ENCODE measurements at regions not wholly inside any gene's neighbourhood (a gene's known extent, or its start where the extent isn't known, plus 50 kb on each side); places are given as distances from the start of the nearest gene placed in this dataset.
A peak's percentile ranks its signal among the peaks of the same experiment; 100 is the strongest.

DNA sequence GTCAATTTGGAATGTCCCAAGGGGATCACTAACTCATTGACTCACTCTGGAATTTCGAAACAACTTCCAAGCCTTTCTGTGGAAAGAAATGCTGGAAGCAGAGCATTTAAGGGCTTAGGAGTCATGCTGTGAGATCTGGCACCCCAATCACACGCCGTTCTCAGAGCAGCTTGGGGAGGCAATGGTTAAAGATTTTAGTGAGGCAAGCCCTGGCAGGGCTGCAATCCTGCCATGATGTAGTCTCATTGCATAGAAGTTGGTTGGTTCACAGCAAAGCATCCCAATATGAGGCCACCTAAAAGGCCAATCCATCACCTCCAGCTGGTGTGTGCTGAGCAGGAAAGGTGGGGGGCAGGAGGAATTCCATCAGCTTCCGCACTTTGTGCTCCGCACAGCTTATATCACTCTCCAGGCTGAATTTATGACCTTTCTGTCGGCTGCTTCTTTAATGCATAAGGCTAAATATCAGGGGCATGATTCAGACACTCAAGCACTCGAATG, 1043.9 kb upstream of the POU3F3 start:
- Histone ChIP-seq H2BK12ac (ENCODE audit: low read depth, low read length) (no peak overlapping the region), H2BK5ac (ENCODE audit: low read depth, low read length) (peak overlapping the region; percentile 13; the same call in 1 of the 2 replicates), H2AFZ (ENCODE audit: low read length) (no peak overlapping the region), H3K9ac (replicated peaks in 1 of 4; ENCODE audit: extremely low read depth in 1 of 4, low read depth in 3 of 4, low read length in 3 of 4) (no peak overlapping the region), H3K14ac (ENCODE audit: insufficient read length) (no peak overlapping the region), H3K27ac (ENCODE audit: low read depth, low read length) (no peak overlapping the region), H3K18ac (ENCODE audit: extremely low read depth, low read length) (no peak overlapping the region), H3K4me1 (replicated peaks in 1 of 4; ENCODE audit: control insufficient read depth in 3 of 4, insufficient read depth in 4 of 4, low read length in 3 of 4) (peaks cover 1 to 8% (median 5%) of the 10 kb centered on the region in 4 experiments; a peak in 3 of 7 replicates), H2BK15ac (ENCODE audit: low read length) (no peak overlapping the region), H4K20me1 (replicated peaks in 1 of 2; ENCODE audit: control insufficient read depth in 1 of 2, insufficient read depth in 2 of 2, low read length in 2 of 2) (no peaks in the 10 kb centered on the region), H3K23me2 (ENCODE audit: low read depth, low read length) (no peaks in the 10 kb centered on the region), H3K4me2 (ENCODE audit: insufficient read depth in 1 of 2, low read depth in 2 of 2, low read length in 2 of 2) (peak overlapping the region in 1 of 2 experiments; percentile 27; a peak in 1 of 4 replicates), H3K4ac (replicated peaks; ENCODE audit: insufficient read length, low read depth, low read length) (no peak overlapping the region), H4K8ac (ENCODE audit: extremely low read depth, insufficient read depth, low read length) (no peak overlapping the region), H2BK20ac (ENCODE audit: low read length) (no peak overlapping the region), H4K91ac (replicated peaks; ENCODE audit: insufficient read length, low read length) (no peak overlapping the region), H3K4me3 (ENCODE audit: extremely low read depth in 1 of 4, insufficient read depth in 2 of 4, low read depth in 3 of 4, low read length in 4 of 4) (no peak overlapping the region; a peak in 1 of 8 replicates), H4K5ac (ENCODE audit: insufficient read length, low read depth, low read length) (no peak overlapping the region), H3K79me2 (ENCODE audit: control insufficient read depth in 1 of 2, insufficient read depth in 2 of 2, low read length in 2 of 2) (no peaks in the 10 kb centered on the region), H3K36me3 (ENCODE audit: control insufficient read depth in 2 of 4, insufficient read depth in 4 of 4, low read length in 3 of 4) (no peaks in the 10 kb centered on the region), H3K27me3 (replicated peaks in 1 of 4; ENCODE audit: control insufficient read depth in 3 of 4, extremely low read depth in 1 of 4, insufficient read depth in 3 of 4, low read length in 3 of 4) (no peaks in the 10 kb centered on the region), H2AK5ac (ENCODE audit: low read depth, low read length) (no peak overlapping the region), H2BK120ac (replicated peaks; ENCODE audit: low read depth, low read length) (no peak overlapping the region), H3K23ac (ENCODE audit: insufficient read length) (no peak overlapping the region), H3K9me3 (ENCODE audit: insufficient read depth in 2 of 2, low read depth in 1 of 2, low read length in 1 of 2) (no peaks in the 10 kb centered on the region), H3K79me1 (ENCODE audit: low read depth, low read length) (no peaks in the 10 kb centered on the region), H3K56ac (replicated peaks; ENCODE audit: insufficient read length, low read depth, low read length) (no peak overlapping the region)
- 76% methylated on average over 7 of the region's 7 CpGs; no CpG with 5 or more reads in 1 of the 2 experiments for WGBS, 2 experiments (ENCODE audit: extremely low coverage in 1 of 2, insufficient coverage in 1 of 2, insufficient read length in 1 of 2, insufficient replicate concordance in 2 of 2, low coverage in 1 of 2, low lambda C conversion rate in 2 of 2, missing lambda C conversion rate in 1 of 2)
- POLR2A ChIA-PET (ENCODE audit: partially characterized antibody) = no interaction called here
- DNase-seq (ENCODE audit: low read depth in 1 of 2, low spot score in 2 of 2) (no peak), FAIRE-seq (no peak)
- TF ChIP-seq CTBP2 (IDR thresholded peaks at IDR 0.05; ENCODE audit: borderline replicate concordance, insufficient read depth, insufficient read length, low read length) (no peak), EGR1 (IDR thresholded peaks at IDR 0.05; ENCODE audit: borderline replicate concordance, low read depth, low read length) (no peak), GTF2F1 (IDR thresholded peaks at IDR 0.05; ENCODE audit: borderline replicate concordance, low read depth, low read length) (no peak), RFX5 (IDR thresholded peaks at IDR 0.05; ENCODE audit: borderline replicate concordance, low read depth, low read length) (no peak), CEBPB (IDR thresholded peaks at IDR 0.05; ENCODE audit: low read depth, low read length) (peak; percentile 30; the same call in 1 of the 2 replicates), CHD1 (IDR thresholded peaks at IDR 0.05; ENCODE audit: low read depth, low read length) (no peak)
- TF ChIP-seq, protein P1, sequence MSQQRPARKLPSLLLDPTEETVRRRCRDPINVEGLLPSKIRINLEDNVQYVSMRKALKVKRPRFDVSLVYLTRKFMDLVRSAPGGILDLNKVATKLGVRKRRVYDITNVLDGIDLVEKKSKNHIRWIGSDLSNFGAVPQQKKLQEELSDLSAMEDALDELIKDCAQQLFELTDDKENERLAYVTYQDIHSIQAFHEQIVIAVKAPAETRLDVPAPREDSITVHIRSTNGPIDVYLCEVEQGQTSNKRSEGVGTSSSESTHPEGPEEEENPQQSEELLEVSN (IDR thresholded peaks at IDR 0.05) = no peak
- CTCF ChIA-PET (ENCODE audit: partially characterized antibody) = no interaction called here

Data from H1 (cell line).